RWPE2 (cell line): ENCODE measurements at regions not wholly inside any gene's neighbourhood (a gene's known extent, or its start where the extent isn't known, plus 50 kb on each side); places are given as distances from the start of the nearest gene placed in this dataset.

Source experiments
- ATAC-seq: fragments of 200-7000 bp; cut with Tn5 transposase; 3 replicates; pipeline ENCODE4 v1.9.1; 2021; ENCODE audit warnings: low read depth
- DNase-seq: peaks from one replicate; pipeline ENCODE4 v3.0.0-alpha.2; 2020; ENCODE audit warnings: low spot score
- H3K27ac ChIP-seq: fragments of 450-650 bp; 2 replicates; pipeline ENCODE4 v1.5.1; 2017; ENCODE audit warnings: mild to moderate bottlenecking; ENCODE audit not compliant: poor library complexity, severe bottlenecking
- H3K27me3 ChIP-seq: fragments of 250-450 bp; sonication (Bioruptor Pico); 2 replicates; pipeline ENCODE4 v1.5.1; 2021; ENCODE audit warnings: mild to moderate bottlenecking, moderate library complexity; ENCODE audit not compliant: insufficient read depth, poor library complexity, severe bottlenecking
- H3K36me3 ChIP-seq: fragments of 250-450 bp; sonication (Bioruptor Pico); 2 replicates; pipeline ENCODE4 v1.5.1; 2020; ENCODE audit warnings: low read depth, mild to moderate bottlenecking, moderate library complexity
- H3K4me1 ChIP-seq: fragments of 250-450 bp; sonication (Bioruptor Pico); 2 replicates; pipeline ENCODE4 v1.5.1; 2021; ENCODE audit warnings: mild to moderate bottlenecking, moderate library complexity; ENCODE audit not compliant: insufficient read depth, poor library complexity, severe bottlenecking
- H3K4me3 ChIP-seq: fragments of 250-450 bp; sonication (Bioruptor Pico); 2 replicates; pipeline ENCODE4 v1.5.1; 2021; ENCODE audit warnings: mild to moderate bottlenecking, moderate library complexity; ENCODE audit not compliant: severe bottlenecking
- H3K9me3 ChIP-seq: fragments of 250-450 bp; sonication (Bioruptor Pico); 2 replicates; pipeline ENCODE4 v1.5.1; 2021; ENCODE audit warnings: mild to moderate bottlenecking, moderate library complexity; ENCODE audit not compliant: severe bottlenecking
- TF ChIP-seq, protein P1 (sequence below): fragments of 450-650 bp; IDR thresholded peaks from one replicate; pipeline ENCODE4 v1.5.1; 2017; ENCODE audit warnings: mild to moderate bottlenecking, moderate library complexity; ENCODE audit not compliant: poor library complexity, severe bottlenecking

DNA sequence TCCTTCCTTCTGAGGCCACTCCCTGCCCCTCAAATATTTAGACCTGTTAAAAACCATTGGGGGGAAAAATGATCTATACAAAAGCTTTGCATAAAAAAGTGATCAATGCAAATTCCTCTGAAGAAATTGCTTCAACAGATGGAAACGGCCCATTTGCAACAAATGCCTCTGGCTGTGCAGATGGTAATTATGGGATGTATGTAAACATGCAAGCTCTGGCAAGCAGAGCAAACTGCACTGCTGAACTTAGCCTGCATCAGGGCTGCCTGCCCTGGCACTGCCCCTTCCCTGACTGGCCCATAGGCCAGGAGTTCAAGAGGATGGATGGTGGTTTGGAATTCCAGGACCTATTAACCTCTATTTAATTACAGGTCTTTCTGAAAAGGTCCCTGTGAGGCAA lies 388.7 kb downstream of the MIAT start:
- Histone ChIP-seq H3K9me3 (no peaks in the 10 kb centered on the region), H3K4me1 (peaks cover 15% of the 10 kb centered on the region), H3K36me3 (no peaks in the 10 kb centered on the region), H3K27ac (peak overlapping the region; percentile 23), H3K4me3 (no peak overlapping the region), H3K27me3 (no peaks in the 10 kb centered on the region)
- ATAC-seq (peak; percentile 51; the same call in 1 of the 3 replicates), DNase-seq (no peak)
- TF ChIP-seq, protein P1, sequence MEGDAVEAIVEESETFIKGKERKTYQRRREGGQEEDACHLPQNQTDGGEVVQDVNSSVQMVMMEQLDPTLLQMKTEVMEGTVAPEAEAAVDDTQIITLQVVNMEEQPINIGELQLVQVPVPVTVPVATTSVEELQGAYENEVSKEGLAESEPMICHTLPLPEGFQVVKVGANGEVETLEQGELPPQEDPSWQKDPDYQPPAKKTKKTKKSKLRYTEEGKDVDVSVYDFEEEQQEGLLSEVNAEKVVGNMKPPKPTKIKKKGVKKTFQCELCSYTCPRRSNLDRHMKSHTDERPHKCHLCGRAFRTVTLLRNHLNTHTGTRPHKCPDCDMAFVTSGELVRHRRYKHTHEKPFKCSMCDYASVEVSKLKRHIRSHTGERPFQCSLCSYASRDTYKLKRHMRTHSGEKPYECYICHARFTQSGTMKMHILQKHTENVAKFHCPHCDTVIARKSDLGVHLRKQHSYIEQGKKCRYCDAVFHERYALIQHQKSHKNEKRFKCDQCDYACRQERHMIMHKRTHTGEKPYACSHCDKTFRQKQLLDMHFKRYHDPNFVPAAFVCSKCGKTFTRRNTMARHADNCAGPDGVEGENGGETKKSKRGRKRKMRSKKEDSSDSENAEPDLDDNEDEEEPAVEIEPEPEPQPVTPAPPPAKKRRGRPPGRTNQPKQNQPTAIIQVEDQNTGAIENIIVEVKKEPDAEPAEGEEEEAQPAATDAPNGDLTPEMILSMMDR: no peak

- DNase-seq (no peak), ATAC-seq (no peak)
- TF ChIP-seq, protein P1: no peak
- Histone ChIP-seq H3K4me1 (peaks cover 15% of the 10 kb centered on the region), H3K4me3 (no peak overlapping the region), H3K36me3 (no peaks in the 10 kb centered on the region), H3K27me3 (no peaks in the 10 kb centered on the region), H3K27ac (no peak overlapping the region), H3K9me3 (no peaks in the 10 kb centered on the region)
Measured at GRCh38 chr22:27046603-27047002, 389.2 kb downstream of the MIAT start.

DNA sequence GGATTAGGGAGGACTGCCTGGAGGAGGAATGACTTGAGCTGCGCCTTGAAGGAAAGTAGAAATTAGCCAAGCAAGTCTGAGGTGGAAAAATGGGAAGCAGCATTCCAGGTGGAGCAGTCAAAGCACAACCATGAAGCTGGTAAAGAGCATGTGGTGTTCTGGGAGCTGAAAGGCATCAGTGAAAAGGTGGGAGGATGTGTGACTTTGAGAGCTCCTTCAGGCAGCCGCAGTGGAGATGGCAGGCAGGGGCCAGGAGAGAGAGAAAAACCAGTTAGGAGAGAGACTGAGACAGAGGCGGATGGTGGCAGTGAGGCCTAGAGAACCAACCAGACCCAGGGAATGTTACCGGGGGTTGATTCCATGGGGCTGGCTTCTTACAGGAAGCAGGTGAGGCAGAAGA lies 393.4 kb downstream of the MIAT start:
- no peak overlapping the region for H3K4me3 ChIP-seq
- TF ChIP-seq, protein P1: no peak
- no peaks in the 10 kb centered on the region for H3K27me3 ChIP-seq
- DNase-seq: no peak
- peaks cover 5% of the 10 kb centered on the region for H3K4me1 ChIP-seq
- no peak overlapping the region for H3K27ac ChIP-seq
- ATAC-seq: no peak
- H3K9me3 ChIP-seq: no peaks in the 10 kb centered on the region
- no peaks in the 10 kb centered on the region for H3K36me3 ChIP-seq

DNA sequence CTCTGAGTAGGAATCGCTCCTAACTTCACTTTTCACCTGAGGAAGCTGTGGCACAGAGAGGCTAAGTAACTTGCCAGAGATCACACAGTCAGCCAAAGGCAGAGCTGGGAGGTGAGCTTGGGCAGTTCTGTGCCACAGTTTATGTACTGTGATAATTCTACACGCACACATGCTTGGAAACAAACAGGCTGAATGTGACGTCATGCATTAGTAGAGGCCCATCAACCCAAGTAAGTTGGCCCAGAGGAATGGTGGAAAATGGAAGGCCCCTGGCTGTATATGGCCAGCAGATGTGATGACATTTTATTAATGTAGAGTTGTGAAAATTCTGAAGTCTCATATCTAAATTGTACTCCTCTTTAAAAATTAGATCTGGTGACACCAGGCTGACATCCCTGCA lies 394.0 kb downstream of the MIAT start:
- Histone ChIP-seq H3K27ac (no peak overlapping the region), H3K4me3 (no peak overlapping the region), H3K36me3 (no peaks in the 10 kb centered on the region), H3K27me3 (no peaks in the 10 kb centered on the region), H3K4me1 (no peaks in the 10 kb centered on the region), H3K9me3 (no peaks in the 10 kb centered on the region)
- TF ChIP-seq, protein P1: no peak
- DNase-seq: no peak
- no peak for ATAC-seq

- TF ChIP-seq, protein P1: no peak
- Histone ChIP-seq H3K9me3 (no peaks in the 10 kb centered on the region), H3K4me3 (no peak overlapping the region), H3K27ac (no peak overlapping the region), H3K27me3 (peaks cover 4% of the 10 kb centered on the region), H3K36me3 (no peaks in the 10 kb centered on the region), H3K4me1 (no peaks in the 10 kb centered on the region)
- ATAC-seq (no peak), DNase-seq (no peak)
Measured at GRCh38 chr22:27057717-27058116, 400.3 kb downstream of the MIAT start.
